Keratinocyte (primary cell): ENCODE measurements at regions not wholly inside any gene's neighbourhood (a gene's known extent, or its start where the extent isn't known, plus 50 kb on each side); places are given as distances from the start of the nearest gene placed in this dataset.

Experiments
- DNase-seq: peaks from one replicate; pipeline ENCODE4 v3.0.0-alpha.2; 2011; ENCODE audit warnings: low read depth, missing footprints, low spot score
- FAIRE-seq: peaks from 2 replicates; lab custom pipeline; 2011; peaks lifted over from hg19 to GRCh38; lab: Jason Lieb, UNC
- H2AFZ ChIP-seq: 2 replicates; pipeline ENCODE4 v1.6.0; 2012; ENCODE audit warnings: low read length, control low read depth, inconsistent platforms; ENCODE audit not compliant: control insufficient read depth
- H3K27ac ChIP-seq: 2 replicates; pipeline ENCODE4 v1.5.1; 2011; ENCODE audit warnings: low read length; ENCODE audit not compliant: control insufficient read depth, insufficient read depth
- H3K27me3 ChIP-seq: 3 replicates; pipeline ENCODE4 v1.6.0; 2011; ENCODE audit warnings: low read length; ENCODE audit not compliant: control insufficient read depth, insufficient read depth; ENCODE audit errors: extremely low read depth
- H3K36me3 ChIP-seq, 2 experiments: 2 replicates in 1 of 2; 3 replicates in 1 of 2; pipeline ENCODE4 v1.5.1; 2011; ENCODE audit warnings: low read length in 2 of 2, mild to moderate bottlenecking in 1 of 2; ENCODE audit not compliant: control insufficient read depth in 2 of 2, insufficient read depth in 2 of 2; ENCODE audit errors: extremely low read depth in 1 of 2
- H3K4me1 ChIP-seq: 3 replicates; pipeline ENCODE4 v1.5.1; 2011; ENCODE audit warnings: low read length; ENCODE audit not compliant: control insufficient read depth, insufficient read depth; ENCODE audit errors: extremely low read depth
- H3K4me2 ChIP-seq: 3 replicates; pipeline ENCODE4 v1.6.0; 2011; ENCODE audit warnings: low read depth, low read length; ENCODE audit not compliant: control insufficient read depth, insufficient read depth; ENCODE audit errors: extremely low read depth
- H3K4me3 ChIP-seq, 3 experiments: fragments of 200-600 bp in 1 of 3; sonication (generic) in 1 of 3; 2 replicates in 2 of 3; 3 replicates in 1 of 3; pipeline ENCODE4 v1.5.1; 2011 to 2016; ENCODE audit warnings: low read length in 3 of 3, mild to moderate bottlenecking in 3 of 3, control low read depth in 2 of 3, inconsistent platforms in 1 of 3, low read depth in 1 of 3, mixed read lengths in 1 of 3, mixed run types in 1 of 3, moderate library complexity in 1 of 3; ENCODE audit not compliant: control insufficient read depth in 2 of 3, insufficient read depth in 2 of 3; ENCODE audit errors: extremely low read depth in 1 of 3
- H3K79me2 ChIP-seq: 2 replicates; pipeline ENCODE4 v1.6.0; 2012; ENCODE audit warnings: low read length; ENCODE audit not compliant: control insufficient read depth, insufficient read depth
- H3K9ac ChIP-seq: 3 replicates; pipeline ENCODE4 v1.6.0; 2011; ENCODE audit warnings: low read length; ENCODE audit not compliant: control insufficient read depth, insufficient read depth; ENCODE audit errors: extremely low read depth
- H3K9me1 ChIP-seq: 3 replicates; pipeline ENCODE4 v1.6.0; 2011; ENCODE audit warnings: low read length; ENCODE audit not compliant: control insufficient read depth, insufficient read depth; ENCODE audit errors: extremely low read depth
- H3K9me3 ChIP-seq: 2 replicates; pipeline ENCODE4 v1.5.1; 2012; ENCODE audit warnings: low read depth, low read length; ENCODE audit not compliant: control insufficient read depth
- H4K20me1 ChIP-seq: 3 replicates; pipeline ENCODE4 v1.6.0; 2011; ENCODE audit warnings: low read length; ENCODE audit not compliant: control insufficient read depth, insufficient read depth; ENCODE audit errors: extremely low read depth
- EZH2 ChIP-seq: IDR thresholded peaks from one replicate; pipeline ENCODE4 v1.6.1; 2012; ENCODE audit warnings: inconsistent platforms, mild to moderate bottlenecking, low read length, moderate library complexity
- dilution Hi-C: fragments of 300-500 bp; cut with MboI; formaldehyde crosslinking; loops from one replicate; pipeline ENCODE4 v1.7.0; 2020; ENCODE audit warnings: low sequenced_read_pairs; ENCODE audit not compliant: extremely low pct_ligation_motif_present
- TF ChIP-seq, protein P1 (sequence below), 3 experiments: IDR thresholded peaks in 1 of 3; conservative IDR thresholded peaks in 1 of 3; optimal IDR thresholded peaks in 1 of 3; 2 replicates in 2 of 3; 3 replicates in 1 of 3; pipeline versions ENCODE3 to v1.5.1; 2011; ENCODE audit warnings: low read length in 3 of 3, mild to moderate bottlenecking in 3 of 3, moderate library complexity in 2 of 3, control low read depth in 1 of 3, inconsistent platforms in 1 of 3; ENCODE audit not compliant: insufficient read depth in 2 of 3; ENCODE audit errors: extremely low read depth in 1 of 3

DNA sequence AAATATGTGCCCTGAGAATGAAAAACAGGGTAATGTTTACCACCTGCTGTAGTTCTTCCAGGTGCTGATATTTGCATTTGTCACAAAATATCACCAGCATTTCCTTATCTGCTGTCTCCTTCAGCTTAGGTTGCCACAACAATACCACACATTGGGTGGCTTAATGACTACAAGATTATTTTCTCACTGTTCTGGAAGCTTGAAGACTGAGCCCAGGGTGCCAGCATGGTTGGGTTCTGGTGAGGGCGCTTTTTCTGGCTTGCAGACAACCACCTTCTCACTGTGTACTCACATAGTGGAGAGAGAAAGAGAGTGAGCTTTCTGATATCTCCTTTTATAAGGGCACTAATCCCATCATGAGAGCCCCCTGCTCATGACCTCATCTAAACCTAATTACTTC, 407.5 kb upstream of the RGPD4 start:
- Histone ChIP-seq H3K4me1 (no peaks in the 10 kb centered on the region), H3K36me3 (no peaks in the 10 kb centered on the region), H3K9me3 (no peaks in the 10 kb centered on the region), H4K20me1 (no peaks in the 10 kb centered on the region), H3K9ac (no peak overlapping the region), H3K9me1 (no peaks in the 10 kb centered on the region), H3K79me2 (no peaks in the 10 kb centered on the region), H2AFZ (no peak overlapping the region), H3K4me2 (no peak overlapping the region), H3K27ac (no peak overlapping the region), H3K4me3 (no peak overlapping the region), H3K27me3 (no peaks in the 10 kb centered on the region)
- TF ChIP-seq, protein P1, sequence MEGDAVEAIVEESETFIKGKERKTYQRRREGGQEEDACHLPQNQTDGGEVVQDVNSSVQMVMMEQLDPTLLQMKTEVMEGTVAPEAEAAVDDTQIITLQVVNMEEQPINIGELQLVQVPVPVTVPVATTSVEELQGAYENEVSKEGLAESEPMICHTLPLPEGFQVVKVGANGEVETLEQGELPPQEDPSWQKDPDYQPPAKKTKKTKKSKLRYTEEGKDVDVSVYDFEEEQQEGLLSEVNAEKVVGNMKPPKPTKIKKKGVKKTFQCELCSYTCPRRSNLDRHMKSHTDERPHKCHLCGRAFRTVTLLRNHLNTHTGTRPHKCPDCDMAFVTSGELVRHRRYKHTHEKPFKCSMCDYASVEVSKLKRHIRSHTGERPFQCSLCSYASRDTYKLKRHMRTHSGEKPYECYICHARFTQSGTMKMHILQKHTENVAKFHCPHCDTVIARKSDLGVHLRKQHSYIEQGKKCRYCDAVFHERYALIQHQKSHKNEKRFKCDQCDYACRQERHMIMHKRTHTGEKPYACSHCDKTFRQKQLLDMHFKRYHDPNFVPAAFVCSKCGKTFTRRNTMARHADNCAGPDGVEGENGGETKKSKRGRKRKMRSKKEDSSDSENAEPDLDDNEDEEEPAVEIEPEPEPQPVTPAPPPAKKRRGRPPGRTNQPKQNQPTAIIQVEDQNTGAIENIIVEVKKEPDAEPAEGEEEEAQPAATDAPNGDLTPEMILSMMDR (optimal IDR thresholded peaks at IDR 0.05 in 1 of 3, IDR thresholded peaks at IDR 0.05 in 1 of 3, conservative IDR thresholded peaks at IDR 0.05 in 1 of 3; ENCODE audit: extremely low read depth in 1 of 3, insufficient read depth in 2 of 3, low read length in 3 of 3) = no peak
- TF ChIP-seq EZH2 = no peak
- DNase-seq (no peak), FAIRE-seq (no peak)
- dilution Hi-C loops = no loop called here

DNA sequence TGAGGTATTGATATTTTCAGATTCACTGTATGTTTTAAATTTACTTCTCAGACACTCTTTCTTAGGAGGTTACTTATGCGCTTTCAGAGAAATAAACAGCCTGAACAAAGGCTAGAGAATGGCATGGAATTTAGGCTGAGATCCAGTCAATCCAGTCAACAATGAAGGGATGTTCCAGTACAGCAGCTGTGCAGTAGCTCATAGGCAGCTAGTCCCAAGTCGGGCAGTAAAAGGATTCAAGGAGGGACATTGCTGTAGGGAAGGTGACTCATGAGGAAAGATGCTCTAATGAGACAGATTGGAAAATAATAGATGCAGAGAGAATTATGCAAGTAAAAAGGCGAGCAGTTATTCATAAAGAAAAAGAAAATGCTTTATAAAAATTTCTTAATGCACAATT, 397.9 kb upstream of the RGPD4 start:
- no peak overlapping the region for H3K27ac ChIP-seq
- dilution Hi-C loops = no loop called here

More for the DNA sequence above, 397.9 kb upstream of the RGPD4 start:
- no peak overlapping the region for H3K4me2 ChIP-seq
- H3K9me3 ChIP-seq = no peaks in the 10 kb centered on the region
- no peak overlapping the region for H2AFZ ChIP-seq
- no peak overlapping the region for H3K9ac ChIP-seq
- H3K4me1 ChIP-seq = no peaks in the 10 kb centered on the region
- H3K79me2 ChIP-seq = no peaks in the 10 kb centered on the region
- no peaks in the 10 kb centered on the region for H3K36me3 ChIP-seq
- H3K4me3 ChIP-seq = no peak overlapping the region
- H4K20me1 ChIP-seq = no peaks in the 10 kb centered on the region
- H3K27me3 ChIP-seq = no peaks in the 10 kb centered on the region
- DNase-seq (peak; percentile 9), FAIRE-seq (no peak)
- no peaks in the 10 kb centered on the region for H3K9me1 ChIP-seq
- no peak for TF ChIP-seq EZH2
- TF ChIP-seq, protein P1 (optimal IDR thresholded peaks at IDR 0.05 in 1 of 3, IDR thresholded peaks at IDR 0.05 in 1 of 3, conservative IDR thresholded peaks at IDR 0.05 in 1 of 3; ENCODE audit: extremely low read depth in 1 of 3, insufficient read depth in 2 of 3, low read length in 3 of 3) = no peak
